Left forelimb (tissue), 1 donor: ENCODE measurements at regions not wholly inside any gene's neighbourhood (a gene's known extent, or its start where the extent isn't known, plus 50 kb on each side); places are given as distances from the start of the nearest gene placed in this dataset.
"Not testable (repeated sequence)": the region's sequence is repeated elsewhere in the genome, so short reads cannot be mapped to it uniquely, and the experiment has no call there.

Experiments
- DNase-seq: peaks from one replicate; pipeline ENCODE4 v3.0.0-alpha.2; 2018; ENCODE audit warnings: low spot score

DNA sequence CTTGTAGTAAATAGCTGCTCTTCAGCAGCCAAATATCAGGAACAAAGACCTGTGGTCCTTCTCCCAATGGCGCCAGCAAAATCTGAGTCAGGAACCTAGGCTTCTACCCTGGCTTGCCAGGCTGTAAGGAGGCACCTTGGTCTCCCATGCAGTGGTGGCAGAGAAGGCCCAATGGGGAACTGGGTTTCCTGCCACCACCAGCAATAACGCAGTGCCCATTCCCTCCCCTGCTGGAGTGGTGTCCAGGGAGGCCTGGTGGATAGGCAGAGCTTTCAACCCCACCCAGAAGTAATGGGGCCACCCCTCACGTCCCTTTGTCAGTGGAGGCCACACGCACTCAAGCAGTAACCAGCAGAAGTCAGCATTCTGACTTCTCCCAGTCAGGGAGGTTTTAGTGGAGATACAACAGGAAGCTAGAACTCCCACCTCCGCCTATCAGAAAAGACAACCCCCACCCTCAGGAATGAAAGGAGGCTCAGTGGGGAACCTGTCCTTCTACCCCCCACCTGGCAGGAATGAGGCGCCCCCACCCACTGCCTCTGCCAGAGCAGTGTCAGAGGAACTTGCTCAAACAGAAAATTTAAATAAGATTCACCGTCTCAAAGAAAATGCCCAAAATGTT, 132.4 kb downstream of the COPS8 start:
- no peak for DNase-seq

GRCh38 chr2:237218756-237219155, 133.1 kb downstream of the COPS8 start:
- DNase-seq = no peak

- no peak for DNase-seq
Observed at GRCh38 chr2:237219826-237220225, 134.1 kb downstream of the COPS8 start.

DNA sequence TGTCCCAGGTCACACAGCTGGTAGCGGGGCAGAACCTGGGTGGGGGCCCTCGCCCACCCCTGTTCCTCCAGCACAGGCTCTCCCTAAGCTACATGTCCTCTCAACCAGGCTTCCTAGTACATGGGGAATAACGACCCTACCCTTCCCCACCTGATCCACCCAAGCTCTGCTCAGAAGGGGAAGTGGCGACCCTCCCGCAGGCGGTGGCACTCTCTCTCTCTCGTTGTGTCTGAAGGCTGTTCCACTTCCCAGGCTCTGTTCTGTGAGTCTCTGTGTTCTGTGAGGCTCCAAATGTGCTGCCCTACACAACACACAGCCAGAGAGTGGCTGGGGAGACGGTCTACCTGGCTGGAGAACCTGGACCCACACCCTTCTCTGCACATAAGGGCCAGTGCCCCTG, 135.8 kb downstream of the COPS8 start:
- DNase-seq = no peak

GRCh38 chr2:237222178-237222577, 136.5 kb downstream of the COPS8 start:
- DNase-seq = no peak

DNA sequence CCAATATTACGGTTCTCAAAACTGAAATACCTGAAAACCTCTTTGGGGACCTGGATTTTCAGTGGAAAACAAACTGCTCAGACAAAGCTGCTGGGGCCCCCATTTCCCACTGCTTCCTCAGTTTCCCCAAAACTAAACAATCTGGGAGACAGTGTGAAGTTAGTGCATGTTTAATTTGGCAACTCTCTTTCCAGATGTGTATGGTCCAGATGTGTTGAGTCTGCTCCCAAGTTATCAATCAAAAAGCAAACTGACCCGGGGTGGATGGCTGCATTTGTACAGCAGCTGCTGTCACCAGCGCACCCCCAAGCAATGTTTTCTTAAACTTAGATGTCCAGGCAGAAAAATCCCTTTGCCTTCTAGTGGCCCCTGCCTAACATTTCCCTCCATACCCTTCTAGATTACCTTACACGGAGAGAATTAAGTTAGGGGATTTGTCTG, 136.9 kb downstream of the COPS8 start:
- DNase-seq = no peak

DNA sequence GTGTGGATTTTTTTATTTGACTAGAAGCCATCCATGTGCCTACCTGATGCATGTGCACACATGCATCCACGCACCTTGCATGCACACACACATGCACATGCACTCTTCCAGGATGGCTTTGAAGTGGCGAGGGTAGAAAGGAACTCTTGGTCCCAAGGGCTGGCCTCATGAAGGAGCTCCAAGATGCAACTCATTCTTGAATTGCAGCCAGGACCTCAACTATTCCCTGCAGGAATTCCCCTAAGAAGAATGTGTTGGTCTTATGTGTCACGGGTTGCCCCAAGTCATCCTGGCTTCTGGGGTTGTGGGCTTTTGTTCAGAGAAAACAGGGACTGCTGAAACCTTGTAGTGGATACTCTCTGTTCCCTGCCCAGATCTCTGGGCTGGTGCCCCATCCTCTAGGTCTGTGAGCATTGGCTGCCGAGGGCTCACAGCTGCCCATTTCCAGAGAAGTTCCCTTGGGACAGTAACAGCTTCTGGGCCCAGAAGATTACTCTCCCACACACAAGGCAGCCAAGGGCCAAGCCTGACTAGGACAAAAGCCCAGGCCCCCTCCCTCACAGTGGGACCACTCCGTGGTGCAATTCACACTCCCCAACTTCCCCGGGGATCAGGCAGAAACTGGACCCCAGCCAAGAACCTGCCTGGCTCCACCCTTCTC, 137.6 kb downstream of the COPS8 start:
- DNase-seq = no peak

DNA sequence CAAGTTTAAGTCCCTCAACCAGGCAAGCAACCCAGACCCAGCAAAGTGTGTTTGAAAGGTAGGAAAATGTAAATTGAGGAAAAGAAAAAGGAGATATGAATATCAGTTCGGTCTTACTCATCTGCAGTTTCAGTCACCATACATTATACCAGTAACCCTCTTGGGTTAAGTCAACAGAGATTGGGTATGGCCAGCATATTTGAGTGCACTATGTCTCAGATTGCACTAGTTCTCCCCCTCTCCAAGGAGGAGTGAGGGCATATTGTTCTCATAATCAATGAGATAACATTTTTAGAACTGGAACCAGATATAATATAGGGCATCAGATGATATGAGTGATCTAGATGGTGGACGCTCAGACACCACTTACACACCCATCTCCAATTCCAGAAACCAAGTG, 141.5 kb downstream of the COPS8 start:
- DNase-seq = no peak

DNA sequence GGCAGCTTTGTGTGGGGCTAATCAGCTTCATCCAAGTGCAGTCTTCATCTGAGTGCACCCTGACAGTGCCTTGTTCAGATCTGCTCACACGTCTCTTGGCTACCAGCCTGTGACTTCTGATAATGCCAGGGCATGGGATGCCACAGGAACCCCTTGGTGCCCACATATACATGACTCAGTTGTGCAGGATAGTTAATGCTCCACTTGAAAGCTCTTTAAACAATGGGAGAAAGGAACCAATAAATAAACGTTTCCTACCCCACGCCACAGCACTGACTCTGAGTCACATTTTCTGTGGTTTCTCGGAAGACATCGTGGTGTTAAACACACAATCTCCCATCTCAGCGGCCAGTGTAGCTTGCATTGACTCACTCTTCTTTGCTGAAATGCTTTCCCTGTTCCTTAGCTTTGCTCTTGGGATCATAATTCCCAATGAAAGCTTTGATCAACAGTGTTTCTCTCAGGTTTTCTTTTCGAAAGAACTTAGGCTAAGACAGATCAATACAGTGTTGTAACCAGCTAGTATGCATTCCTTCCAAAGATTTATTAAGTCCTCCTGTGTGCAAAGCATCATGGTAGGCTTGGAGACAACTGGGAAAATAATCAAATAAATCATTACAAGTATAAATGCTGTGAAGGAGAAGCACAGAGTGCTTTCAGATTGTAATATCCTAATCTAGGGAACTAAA, 142.0 kb downstream of the COPS8 start:
- DNase-seq = no peak

GRCh38 chr2:237228281-237228625, 142.6 kb downstream of the COPS8 start:
- no peak for DNase-seq

DNA sequence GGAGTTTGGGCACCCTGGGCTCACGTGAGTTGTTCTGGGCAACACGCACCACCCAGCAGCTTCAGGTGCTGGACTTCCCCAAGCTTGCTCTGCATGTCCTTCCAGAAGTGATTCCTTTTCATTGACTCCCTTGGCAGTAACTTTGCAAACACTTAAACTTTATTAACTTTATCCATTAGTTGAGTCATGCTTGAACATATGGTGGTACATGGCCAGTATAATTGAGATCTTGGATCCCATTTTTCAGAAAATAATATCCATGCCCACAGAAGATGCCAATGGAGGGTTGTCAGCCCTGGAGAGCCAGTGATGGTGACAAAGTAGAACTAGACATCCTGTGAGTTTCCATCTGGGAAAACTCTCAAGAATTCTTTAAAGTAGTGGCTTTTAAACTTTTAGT, 144.2 kb downstream of the COPS8 start:
- no peak for DNase-seq

DNA sequence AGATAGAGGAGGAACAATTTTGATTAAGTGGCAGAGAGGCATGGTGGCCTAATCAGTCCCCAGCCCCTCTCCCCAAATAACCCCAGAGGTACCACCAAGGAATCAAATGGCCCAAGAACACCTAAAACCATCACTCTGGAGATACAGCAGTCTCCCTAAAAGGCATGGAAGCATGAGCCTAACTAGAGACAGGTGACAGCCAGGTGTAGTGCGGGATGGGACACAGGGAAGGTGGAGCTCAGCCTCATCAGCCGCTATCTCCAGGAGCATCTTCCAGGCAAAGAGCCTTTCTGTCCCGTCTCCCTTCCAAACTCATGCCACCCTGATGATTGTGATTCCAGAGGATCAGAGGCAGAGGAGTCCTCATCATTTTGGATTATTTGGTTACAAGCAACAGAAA, 144.7 kb downstream of the COPS8 start:
- no peak for DNase-seq

- no peak for DNase-seq
Observed at GRCh38 chr2:237231593-237231992, 145.9 kb downstream of the COPS8 start.

GRCh38 chr2:237232166-237232565, 146.5 kb downstream of the COPS8 start:
- no peak for DNase-seq

DNA sequence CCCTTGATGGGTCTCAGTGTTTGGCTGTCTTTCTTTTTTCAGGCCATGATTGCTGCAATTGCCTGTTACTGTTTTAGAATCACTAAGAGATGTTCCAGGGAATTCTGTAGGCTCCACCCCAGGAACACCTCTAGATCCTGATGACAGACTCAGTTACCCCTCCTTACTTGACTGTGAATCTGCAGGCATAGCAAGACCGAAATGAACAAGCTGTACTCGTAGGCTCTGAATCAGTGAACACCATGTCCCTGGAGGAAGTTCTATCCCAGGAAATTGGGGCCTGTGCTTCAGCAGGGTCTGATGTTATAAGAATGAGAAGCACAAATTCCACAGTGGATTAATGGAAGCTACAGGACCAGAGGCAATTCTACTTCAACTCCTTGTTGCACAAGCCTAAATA, 148.6 kb downstream of the COPS8 start:
- DNase-seq = no peak

GRCh38 chr2:237235383-237236095, 149.8 kb downstream of the COPS8 start:
- DNase-seq = no peak

DNA sequence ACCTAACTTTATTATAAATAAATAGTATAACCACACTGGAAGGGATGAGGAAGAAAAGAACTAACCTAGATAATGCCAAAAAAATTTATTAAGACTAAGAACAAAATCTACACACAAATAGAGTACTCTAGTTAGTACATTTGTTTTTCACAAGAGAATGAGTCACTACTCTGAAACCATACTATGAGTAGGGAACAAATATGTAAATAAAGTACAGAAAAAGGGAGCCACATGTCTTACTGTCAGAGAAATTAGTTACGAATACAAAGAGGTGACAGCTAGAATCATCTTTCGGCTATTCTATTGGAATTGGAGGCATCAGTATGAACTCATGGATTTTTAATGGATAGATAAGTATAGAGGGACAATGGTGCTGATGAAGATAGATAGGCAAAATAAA, 150.5 kb downstream of the COPS8 start:
- DNase-seq = no peak

- no peak for DNase-seq
Observed at GRCh38 chr2:237238249-237238648, 152.6 kb downstream of the COPS8 start.

GRCh38 chr2:237240252-237240651, 154.6 kb downstream of the COPS8 start:
- DNase-seq = no peak

DNA sequence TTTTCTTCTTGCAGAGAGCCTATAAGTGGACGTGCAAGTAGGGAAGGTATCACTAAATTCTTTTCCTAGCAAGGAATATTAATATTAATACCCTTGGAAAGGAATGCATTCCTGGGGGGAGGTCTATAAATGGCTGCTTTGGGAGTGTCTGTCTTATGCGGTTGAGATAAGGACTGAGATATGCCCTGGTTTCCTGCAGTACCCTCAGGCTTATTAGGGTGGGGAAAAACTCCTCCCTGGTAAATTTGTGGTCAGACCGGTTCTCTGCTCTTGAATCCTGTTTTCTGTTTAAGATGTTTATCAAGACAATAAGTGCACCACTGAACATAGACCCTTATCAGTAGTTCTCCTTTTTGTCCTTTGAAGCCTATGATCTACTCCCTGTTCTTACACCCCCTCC, 155.2 kb downstream of the COPS8 start:
- DNase-seq = not testable (repeated sequence)

- DNase-seq = no peak
Observed at GRCh38 chr2:237242091-237242536, 156.4 kb downstream of the COPS8 start.

- no peak for DNase-seq
Observed at GRCh38 chr2:237243487-237243886, 157.8 kb downstream of the COPS8 start.

GRCh38 chr2:237244178-237244577, 158.5 kb downstream of the COPS8 start:
- no peak for DNase-seq
